HCEC 1CT (cell line): ENCODE measurements at regions not wholly inside any gene's neighbourhood (a gene's known extent, or its start where the extent isn't known, plus 50 kb on each side); places are given as distances from the start of the nearest gene placed in this dataset.
"Not testable (repeated sequence)": the region's sequence is repeated elsewhere in the genome, so short reads cannot be mapped to it uniquely, and the experiment has no call there.

Source experiments
- DNase-seq: peaks from one replicate; pipeline ENCODE4 v3.0.0-alpha.2; 2017

- DNase-seq, result no peak
These were observed 277.3 kb upstream of the KLF3 start for GRCh38 chr4:38386654-38387188.

GRCh38 chr4:38387348-38387747 is 276.7 kb upstream of the KLF3 start:
- DNase-seq, result no peak

GRCh38 chr4:38387819-38388218 is 276.2 kb upstream of the KLF3 start:
- no peak for DNase-seq

- DNase-seq, result not testable (repeated sequence)
These were observed 275.1 kb upstream of the KLF3 start for GRCh38 chr4:38388907-38389306.

- DNase-seq, result no peak
These were observed 272.9 kb upstream of the KLF3 start for GRCh38 chr4:38390969-38391545.

GRCh38 chr4:38392223-38392855 is 271.7 kb upstream of the KLF3 start:
- no peak for DNase-seq

GRCh38 chr4:38396091-38396490 is 267.9 kb upstream of the KLF3 start:
- no peak for DNase-seq

- DNase-seq, result no peak
These were observed 267.0 kb upstream of the KLF3 start for GRCh38 chr4:38396845-38397547.

- no peak for DNase-seq
These were observed 263.1 kb upstream of the KLF3 start for GRCh38 chr4:38400946-38401345.

GRCh38 chr4:38406243-38406642 is 257.8 kb upstream of the KLF3 start:
- no peak for DNase-seq

GRCh38 chr4:38409852-38410251 is 254.1 kb upstream of the KLF3 start:
- no peak for DNase-seq

- DNase-seq, result no peak
These were observed 252.9 kb upstream of the KLF3 start for GRCh38 chr4:38411092-38411491.

- DNase-seq, result no peak
These were observed 251.9 kb upstream of the KLF3 start for GRCh38 chr4:38411981-38412536.

GRCh38 chr4:38413524-38414341 is 250.3 kb upstream of the KLF3 start:
- DNase-seq, result no peak

- no peak for DNase-seq
These were observed 249.6 kb upstream of the KLF3 start for GRCh38 chr4:38414410-38414809.

- DNase-seq, result no peak
These were observed 248.3 kb upstream of the KLF3 start for GRCh38 chr4:38415682-38416081.

- DNase-seq, result no peak
These were observed 247.5 kb upstream of the KLF3 start for GRCh38 chr4:38416450-38417014.

- not testable (repeated sequence) for DNase-seq
These were observed 243.7 kb upstream of the KLF3 start for GRCh38 chr4:38420254-38420653.

- no peak for DNase-seq
These were observed 241.1 kb upstream of the KLF3 start for GRCh38 chr4:38422850-38423249.

- no peak for DNase-seq
These were observed 239.7 kb upstream of the KLF3 start for GRCh38 chr4:38424151-38424871.

- no peak for DNase-seq
These were observed 237.5 kb upstream of the KLF3 start for GRCh38 chr4:38426532-38426931.

GRCh38 chr4:38430841-38431240 is 233.2 kb upstream of the KLF3 start:
- no peak for DNase-seq
